GM23338 (cell line): ENCODE measurements at regions not wholly inside any gene's neighbourhood (a gene's known extent, or its start where the extent isn't known, plus 50 kb on each side); places are given as distances from the start of the nearest gene placed in this dataset.

Experiments used
- CREB1 ChIP-seq: fragments of 250-450 bp; sonication (Bioruptor Pico); IDR thresholded peaks from 2 replicates; pipeline ENCODE4 v1.5.0; 2020; ENCODE audit warnings: low read depth, mild to moderate bottlenecking, moderate library complexity
- CTCF ChIP-seq, 2 experiments: fragments of 200-600 bp in 1 of 2; sonication (generic) in 1 of 2; conservative IDR thresholded peaks; 2 replicates each; pipeline versions ENCODE4 v1.5.1 to v1.6.1; 2016 to 2017; ENCODE audit warnings: antibody characterized with exemption in 2 of 2, low read depth in 2 of 2, mild to moderate bottlenecking in 2 of 2, moderate library complexity in 1 of 2
- ETS1 ChIP-seq: IDR thresholded peaks from 2 replicates; pipeline ENCODE4 v1.6.1; 2016; ENCODE audit warnings: antibody characterized with exemption
- EZH2 ChIP-seq: fragments of 200-600 bp; sonication (generic); IDR thresholded peaks from one replicate; pipeline ENCODE4 v1.8.0; 2017; ENCODE audit warnings: antibody characterized with exemption, mild to moderate bottlenecking, low read depth; ENCODE audit not compliant: unreplicated experiment
- EZH2phosphoT487 ChIP-seq: fragments of 200-600 bp; sonication (generic); IDR thresholded peaks from one replicate; pipeline ENCODE4 v1.8.1; 2018; ENCODE audit warnings: antibody characterized with exemption; ENCODE audit not compliant: unreplicated experiment
- JUNB ChIP-seq: IDR thresholded peaks from one replicate; pipeline ENCODE4 v1.6.1; 2016; ENCODE audit warnings: antibody characterized with exemption; ENCODE audit not compliant: unreplicated experiment
- NANOG ChIP-seq: IDR thresholded peaks from 2 replicates; pipeline ENCODE4 v1.6.1; 2016; ENCODE audit warnings: antibody characterized with exemption, borderline replicate concordance
- POLR2AphosphoS5 ChIP-seq: IDR thresholded peaks from 2 replicates; pipeline ENCODE4 v1.6.1; 2016; ENCODE audit warnings: antibody characterized with exemption, low read depth
- REST ChIP-seq: IDR thresholded peaks from one replicate; pipeline ENCODE4 v1.6.1; 2018; ENCODE audit warnings: antibody characterized with exemption; ENCODE audit not compliant: unreplicated experiment
- ZNF114 ChIP-seq: fragments of 250-450 bp; sonication (Bioruptor Pico); IDR thresholded peaks from 2 replicates; pipeline ENCODE4 v1.5.0; 2020; ENCODE audit warnings: mild to moderate bottlenecking, moderate library complexity

GRCh38 chr2:37523814-37524362 is 147.6 kb downstream of the CDC42EP3 start:
- TF ChIP-seq CTCF (conservative IDR thresholded peaks at IDR 0.05; ENCODE audit: low read depth in 2 of 2) (no peak), POLR2AphosphoS5 (no peak), REST (no peak), CREB1 (no peak), EZH2phosphoT487 (no peak), JUNB (no peak), NANOG (no peak), EZH2 (no peak), ETS1 (no peak), ZNF114 (no peak)
